Right atrium auricular region (tissue), 2 donors: ENCODE measurements at regions not wholly inside any gene's neighbourhood (a gene's known extent, or its start where the extent isn't known, plus 50 kb on each side); places are given as distances from the start of the nearest gene placed in this dataset.

Source experiments
- DNase-seq: peaks from one replicate; pipeline ENCODE4 v3.0.0-alpha.2; 2019; ENCODE audit warnings: low spot score
- H3K27ac ChIP-seq, 2 donors: fragments of 200-600 bp; sonication (generic); 1 replicate in 1 of 2; 2 replicates in 1 of 2; pipeline ENCODE4 v1.5.1; 2016 to 2019
- H3K27me3 ChIP-seq, 2 donors: fragments of 200-600 bp; sonication (generic); one replicate each; pipeline versions ENCODE4 v1.5.1 to v1.6.0; 2017 to 2019
- H3K36me3 ChIP-seq: fragments of 200-600 bp; sonication (generic); one replicate; pipeline ENCODE4 v1.5.1; 2016
- H3K4me1 ChIP-seq, 2 donors: fragments of 200-600 bp; sonication (generic); one replicate each; pipeline versions ENCODE4 v1.5.1 to v1.6.0; 2017 to 2019
- H3K4me3 ChIP-seq, 2 donors: fragments of 200-600 bp; sonication (generic); 1 replicate in 1 of 2; 2 replicates in 1 of 2; pipeline ENCODE4 v1.5.1; 2017 to 2019; ENCODE audit warnings: mild to moderate bottlenecking in 1 of 2, moderate library complexity in 1 of 2
- H3K9me3 ChIP-seq, 2 donors: fragments of 200-600 bp; sonication (generic); one replicate each; pipeline ENCODE4 v1.5.1; 2019
- TF ChIP-seq, protein P1 (sequence below), 2 donors: fragments of 200-600 bp; sonication (generic); IDR thresholded peaks; one replicate each; pipeline ENCODE4 v1.5.1; 2019; ENCODE audit warnings: antibody characterized with exemption in 2 of 2

DNA sequence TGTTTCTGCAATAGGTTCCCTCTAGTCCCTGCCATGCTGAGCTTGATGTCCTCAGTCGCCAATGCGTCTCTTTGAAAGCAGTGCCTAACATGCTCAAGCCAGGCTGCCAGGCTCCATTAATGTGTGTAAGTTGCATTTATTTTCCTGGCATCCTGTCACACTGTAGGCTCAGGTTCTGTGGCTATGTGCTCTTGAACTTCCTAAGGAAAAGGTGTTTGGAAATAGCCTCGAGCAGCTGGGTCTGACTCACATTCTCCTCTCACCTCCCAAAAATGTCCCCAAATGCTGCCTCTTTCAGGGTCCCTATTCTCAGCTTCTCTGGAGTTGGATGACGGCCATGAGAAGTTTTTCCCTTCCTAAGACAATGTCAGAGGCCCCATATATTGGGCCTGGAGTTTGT, 58.0 kb upstream of the SLC14A2 start:
- Histone ChIP-seq H3K4me3 (no peak overlapping the region), H3K4me1 (peaks cover 0 to 4% of the 10 kb centered on the region in 2 donors), H3K36me3 (no peaks in the 10 kb centered on the region), H3K27ac (no peak overlapping the region), H3K27me3 (no peaks in the 10 kb centered on the region), H3K9me3 (no peaks in the 10 kb centered on the region)
- TF ChIP-seq, protein P1, sequence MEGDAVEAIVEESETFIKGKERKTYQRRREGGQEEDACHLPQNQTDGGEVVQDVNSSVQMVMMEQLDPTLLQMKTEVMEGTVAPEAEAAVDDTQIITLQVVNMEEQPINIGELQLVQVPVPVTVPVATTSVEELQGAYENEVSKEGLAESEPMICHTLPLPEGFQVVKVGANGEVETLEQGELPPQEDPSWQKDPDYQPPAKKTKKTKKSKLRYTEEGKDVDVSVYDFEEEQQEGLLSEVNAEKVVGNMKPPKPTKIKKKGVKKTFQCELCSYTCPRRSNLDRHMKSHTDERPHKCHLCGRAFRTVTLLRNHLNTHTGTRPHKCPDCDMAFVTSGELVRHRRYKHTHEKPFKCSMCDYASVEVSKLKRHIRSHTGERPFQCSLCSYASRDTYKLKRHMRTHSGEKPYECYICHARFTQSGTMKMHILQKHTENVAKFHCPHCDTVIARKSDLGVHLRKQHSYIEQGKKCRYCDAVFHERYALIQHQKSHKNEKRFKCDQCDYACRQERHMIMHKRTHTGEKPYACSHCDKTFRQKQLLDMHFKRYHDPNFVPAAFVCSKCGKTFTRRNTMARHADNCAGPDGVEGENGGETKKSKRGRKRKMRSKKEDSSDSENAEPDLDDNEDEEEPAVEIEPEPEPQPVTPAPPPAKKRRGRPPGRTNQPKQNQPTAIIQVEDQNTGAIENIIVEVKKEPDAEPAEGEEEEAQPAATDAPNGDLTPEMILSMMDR (IDR thresholded peaks at IDR 0.05) = no peak
- DNase-seq = no peak

DNA sequence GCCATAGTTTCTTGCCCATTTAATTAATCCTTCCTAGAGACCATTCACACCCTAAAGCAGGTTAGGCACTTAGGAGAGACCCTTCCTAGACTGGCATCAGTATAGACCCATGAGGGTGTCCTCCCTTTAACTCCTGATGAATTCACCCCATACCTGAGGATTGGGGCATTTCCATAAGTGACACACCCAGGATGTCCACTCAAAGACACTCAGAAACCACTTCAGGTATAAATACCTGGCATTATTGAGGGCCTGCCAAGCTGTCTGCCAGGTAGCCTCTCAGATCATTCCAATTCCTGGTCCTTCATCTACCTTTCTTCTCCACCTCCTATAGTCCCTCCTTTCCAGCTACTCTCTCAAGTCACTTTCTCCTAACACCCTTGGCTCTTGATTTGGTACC, 57.5 kb upstream of the SLC14A2 start:
- TF ChIP-seq, protein P1 (IDR thresholded peaks at IDR 0.05) = no peak
- H3K36me3 ChIP-seq = no peaks in the 10 kb centered on the region
- H3K9me3 ChIP-seq = no peaks in the 10 kb centered on the region
- H3K4me3 ChIP-seq = no peak overlapping the region
- no peaks in the 10 kb centered on the region for H3K27me3 ChIP-seq
- no peak for DNase-seq
- no peak overlapping the region for H3K27ac ChIP-seq
- H3K4me1 ChIP-seq = peaks cover 0 to 4% of the 10 kb centered on the region in 2 donors

DNA sequence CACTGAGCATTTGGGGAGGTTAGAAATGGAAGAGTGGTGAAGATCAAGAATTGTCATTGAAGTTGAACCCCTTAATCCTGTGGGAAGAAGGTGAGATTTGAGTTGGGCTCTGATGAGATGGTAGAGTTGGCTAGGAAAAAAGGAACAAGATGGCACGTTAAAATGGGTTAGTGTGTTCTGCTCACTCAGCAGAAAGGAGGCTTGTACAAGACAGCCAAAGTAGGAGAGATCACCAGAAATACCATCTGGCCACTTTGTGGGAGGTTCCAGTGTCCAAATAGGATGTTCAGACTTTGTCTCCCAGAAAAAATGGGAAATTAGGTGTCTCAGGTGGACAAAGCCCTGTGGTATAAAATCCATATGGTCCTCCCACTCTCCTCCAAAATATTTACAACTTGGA, 56.0 kb upstream of the SLC14A2 start:
- no peak overlapping the region for H3K27ac ChIP-seq
- H3K27me3 ChIP-seq = no peaks in the 10 kb centered on the region
- no peak overlapping the region for H3K4me3 ChIP-seq
- no peak for DNase-seq
- H3K36me3 ChIP-seq = no peaks in the 10 kb centered on the region
- H3K9me3 ChIP-seq = no peaks in the 10 kb centered on the region
- peaks cover 0 to 4% of the 10 kb centered on the region in 2 donors for H3K4me1 ChIP-seq
- TF ChIP-seq, protein P1 (IDR thresholded peaks at IDR 0.05) = no peak

DNA sequence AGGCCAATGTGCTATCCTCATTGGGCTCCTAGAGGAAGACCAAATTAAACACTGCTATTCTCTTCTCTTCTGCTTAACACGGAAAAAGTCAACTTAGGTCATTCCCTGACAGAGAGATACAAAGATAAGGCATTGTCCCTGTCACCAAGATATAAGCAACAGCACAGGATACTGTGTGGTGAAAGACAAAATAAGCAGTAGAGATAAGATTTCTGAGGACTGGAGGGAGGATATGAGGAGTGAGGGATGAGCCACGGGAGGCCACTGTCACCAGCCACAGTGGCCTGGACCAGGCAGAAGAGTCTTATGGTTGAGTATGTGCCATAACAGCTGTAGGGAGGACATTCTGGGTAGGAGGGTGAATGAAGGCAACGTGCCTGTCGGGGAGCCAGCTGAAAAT, 54.4 kb upstream of the SLC14A2 start:
- H3K9me3 ChIP-seq = no peaks in the 10 kb centered on the region
- H3K4me3 ChIP-seq = no peak overlapping the region
- TF ChIP-seq, protein P1 (IDR thresholded peaks at IDR 0.05) = no peak
- H3K36me3 ChIP-seq = no peaks in the 10 kb centered on the region
- H3K4me1 ChIP-seq = peaks cover 0 to 10% of the 10 kb centered on the region in 2 donors
- no peak for DNase-seq
- no peak overlapping the region for H3K27ac ChIP-seq
- no peaks in the 10 kb centered on the region for H3K27me3 ChIP-seq

DNA sequence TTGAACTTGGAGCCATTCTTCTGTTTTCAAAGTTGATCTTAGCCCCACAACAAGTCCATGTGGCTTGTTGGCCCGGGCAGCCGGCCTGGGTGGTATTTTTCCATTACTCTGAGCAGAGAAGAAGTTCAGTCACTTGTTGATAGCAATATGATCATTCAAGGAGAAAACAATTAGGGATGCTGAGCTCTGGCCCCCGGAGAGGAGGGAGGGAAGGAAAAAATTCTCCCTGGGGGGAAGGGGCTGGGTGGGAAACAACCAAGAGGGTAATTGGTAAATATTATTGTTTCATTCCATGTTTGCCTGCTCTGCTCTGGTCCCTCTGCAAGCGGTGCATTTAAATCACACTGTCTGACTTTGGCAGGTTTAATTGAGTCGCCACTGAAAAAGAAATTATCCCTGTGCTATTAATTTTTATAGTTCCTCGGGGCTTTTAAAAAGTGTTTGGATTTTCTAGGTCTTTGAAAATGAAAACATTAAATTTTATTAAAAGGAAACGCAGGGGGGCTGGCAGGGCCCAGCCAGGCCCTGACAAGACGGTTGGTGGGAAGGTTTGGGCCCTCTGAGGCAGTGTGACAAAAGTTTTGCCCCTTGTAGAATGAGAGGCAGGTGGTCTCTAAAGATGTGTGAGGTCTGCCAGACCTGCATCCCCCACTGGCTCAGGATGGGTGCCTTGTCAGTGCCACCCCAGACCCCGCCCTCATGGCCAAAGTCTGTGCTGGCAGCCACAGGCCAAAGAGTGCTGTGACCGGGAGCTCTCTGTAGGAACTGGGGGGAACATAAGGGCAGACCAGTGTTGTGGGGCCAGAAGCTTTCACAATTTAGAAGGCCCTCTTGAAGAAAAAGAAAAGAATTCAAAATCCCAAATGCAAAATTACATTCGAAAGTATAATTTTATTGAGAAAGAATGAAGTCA, 52.5 kb upstream of the SLC14A2 start:
- H3K27me3 ChIP-seq = no peaks in the 10 kb centered on the region
- peak; percentile 82 for DNase-seq
- H3K4me3 ChIP-seq = no peak overlapping the region
- no peaks in the 10 kb centered on the region for H3K9me3 ChIP-seq
- TF ChIP-seq, protein P1 (IDR thresholded peaks at IDR 0.05) = no peak
- peaks cover 0 to 20% of the 10 kb centered on the region in 2 donors for H3K4me1 ChIP-seq
- no peaks in the 10 kb centered on the region for H3K36me3 ChIP-seq
- H3K27ac ChIP-seq = peak overlapping the region; percentile 55 to 73
